ENCODE measurements at regions not wholly inside any gene's neighbourhood (a gene's known extent, or its start where the extent isn't known, plus 50 kb on each side); places are given as distances from the start of the nearest gene placed in this dataset.

DNA sequence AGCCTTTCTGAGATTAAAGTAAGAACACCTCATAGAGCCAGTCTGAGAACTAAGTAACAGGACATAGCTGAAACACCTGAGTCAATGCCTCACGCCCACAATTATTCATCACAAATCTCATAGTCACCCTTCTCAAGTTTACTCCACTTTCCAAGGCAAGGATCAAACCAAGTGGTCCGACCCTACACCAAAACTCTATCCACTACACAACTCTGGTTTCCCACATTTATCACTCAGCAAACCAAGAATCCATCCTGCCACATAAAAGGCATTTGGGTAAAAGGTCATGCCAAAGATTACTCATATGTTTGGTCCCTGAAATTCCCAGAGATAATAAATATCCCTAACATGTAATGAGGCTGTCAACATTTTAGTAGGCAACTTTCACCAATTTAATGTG lies 144.1 kb downstream of the RPAP3 start:
- H3K27ac Mint-ChIP-seq = no peak overlapping the region
- no peaks in the 10 kb centered on the region for H3K4me1 ChIP-seq (ENCODE audit: insufficient read depth)
- H3K4me3 Mint-ChIP-seq = no peak overlapping the region
- no peaks in the 10 kb centered on the region for H3K36me3 ChIP-seq (ENCODE audit: insufficient read depth)
- no peak overlapping the region for H3K27ac ChIP-seq (ENCODE audit: low read depth)
- DNase-seq (ENCODE audit: low spot score) = no peak
- no peaks in the 10 kb centered on the region; the same call in 2 of the 3 replicates for H3K9me3 Mint-ChIP-seq
- no peaks in the 10 kb centered on the region for H4K20me1 ChIP-seq (replicated peaks; ENCODE audit: insufficient read depth)
- no peaks in the 10 kb centered on the region for H3K36me3 Mint-ChIP-seq (ENCODE audit: low read depth)
- no peaks in the 10 kb centered on the region for H3K79me2 ChIP-seq (replicated peaks; ENCODE audit: insufficient read depth)
- 0 out of 2 replicates have a peak, but pooled peaks cover 14% of the 10 kb centered on the region for H3K9me2 ChIP-seq (ENCODE audit: insufficient read depth)
- H3F3A ChIP-seq (replicated peaks; ENCODE audit: low read depth) = no peaks in the 10 kb centered on the region
- no peaks in the 10 kb centered on the region for H3K27me3 Mint-ChIP-seq (ENCODE audit: insufficient read depth, low read depth, poor library complexity)
- no peak overlapping the region for H2AFZ ChIP-seq
- TF ChIP-seq POLR2AphosphoS5 (IDR thresholded peaks at IDR 0.05; ENCODE audit: low read depth) = no peak
- TF ChIP-seq NANOG (IDR thresholded peaks at IDR 0.05; ENCODE audit: borderline replicate concordance) = no peak
- TF ChIP-seq, protein P1, sequence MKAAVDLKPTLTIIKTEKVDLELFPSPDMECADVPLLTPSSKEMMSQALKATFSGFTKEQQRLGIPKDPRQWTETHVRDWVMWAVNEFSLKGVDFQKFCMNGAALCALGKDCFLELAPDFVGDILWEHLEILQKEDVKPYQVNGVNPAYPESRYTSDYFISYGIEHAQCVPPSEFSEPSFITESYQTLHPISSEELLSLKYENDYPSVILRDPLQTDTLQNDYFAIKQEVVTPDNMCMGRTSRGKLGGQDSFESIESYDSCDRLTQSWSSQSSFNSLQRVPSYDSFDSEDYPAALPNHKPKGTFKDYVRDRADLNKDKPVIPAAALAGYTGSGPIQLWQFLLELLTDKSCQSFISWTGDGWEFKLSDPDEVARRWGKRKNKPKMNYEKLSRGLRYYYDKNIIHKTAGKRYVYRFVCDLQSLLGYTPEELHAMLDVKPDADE (IDR thresholded peaks at IDR 0.05) = no peak
- no peak for TF ChIP-seq CREB1 (CRISPR knock-in tag; IDR thresholded peaks at IDR 0.05; ENCODE audit: low read depth)
- no peak for ATAC-seq
- H3K4me1 Mint-ChIP-seq = no peaks in the 10 kb centered on the region
- H3K4me2 ChIP-seq = no peak overlapping the region
- H3K4me3 ChIP-seq = no peak overlapping the region
- H3K27me3 ChIP-seq (ENCODE audit: insufficient read depth) = no peaks in the 10 kb centered on the region

DNA sequence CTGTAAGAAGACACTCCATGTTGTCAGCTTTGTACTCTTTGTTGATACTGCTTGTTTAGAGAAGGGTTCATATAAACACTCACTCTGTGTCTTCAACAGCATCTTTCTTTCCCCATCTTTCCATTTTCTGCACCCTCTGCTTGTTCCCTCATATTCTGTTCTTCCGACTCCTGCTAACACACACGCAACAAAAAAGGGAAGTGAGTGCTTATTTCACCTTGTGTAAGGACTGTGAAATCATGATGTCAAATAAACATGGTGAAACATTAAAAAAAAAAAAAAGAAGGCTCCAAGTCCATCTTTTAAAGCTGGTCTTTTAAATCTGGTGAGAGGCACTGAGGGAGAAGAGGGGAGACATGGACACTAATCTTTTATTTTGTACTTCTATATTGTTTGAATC lies 145.4 kb downstream of the RPAP3 start:
- DNase-seq (ENCODE audit: low spot score) (no peak), ATAC-seq (no peak)
- Mint-ChIP-seq H3K27ac (no peak overlapping the region), H3K27me3 (ENCODE audit: insufficient read depth, low read depth, poor library complexity) (no peaks in the 10 kb centered on the region), H3K4me3 (no peak overlapping the region), H3K36me3 (ENCODE audit: low read depth) (peaks cover 8% of the 10 kb centered on the region; the same call in 1 of the 3 replicates), H3K9me3 (peaks cover 6% of the 10 kb centered on the region; the same call in 2 of the 3 replicates), H3K4me1 (peaks cover 4% of the 10 kb centered on the region)
- H3K4me2 ChIP-seq = no peak overlapping the region
- no peaks in the 10 kb centered on the region for H3F3A ChIP-seq (replicated peaks; ENCODE audit: low read depth)
- no peak overlapping the region for H2AFZ ChIP-seq
- no peak overlapping the region for H3K27ac ChIP-seq (ENCODE audit: low read depth)
- H3K9me2 ChIP-seq (ENCODE audit: insufficient read depth) = 0 out of 2 replicates have a peak, but pooled peaks cover 10% of the 10 kb centered on the region
- H3K27me3 ChIP-seq (ENCODE audit: insufficient read depth) = no peaks in the 10 kb centered on the region
- no peaks in the 10 kb centered on the region for H4K20me1 ChIP-seq (replicated peaks; ENCODE audit: insufficient read depth)
- H3K4me1 ChIP-seq (ENCODE audit: insufficient read depth) = no peaks in the 10 kb centered on the region
- peaks cover 4% of the 10 kb centered on the region; the same call in 1 of the 2 replicates for H3K36me3 ChIP-seq (ENCODE audit: insufficient read depth)
- H3K4me3 ChIP-seq = no peak overlapping the region
- H3K79me2 ChIP-seq (replicated peaks; ENCODE audit: insufficient read depth) = no peaks in the 10 kb centered on the region
- TF ChIP-seq STAT1 (IDR thresholded peaks at IDR 0.05; ENCODE audit: unreplicated experiment) = no peak
- TF ChIP-seq, protein P1 (IDR thresholded peaks at IDR 0.05) = no peak
- no peak for TF ChIP-seq EZH2phosphoT487 (IDR thresholded peaks at IDR 0.05; ENCODE audit: unreplicated experiment)
- TF ChIP-seq ZNF331 (CRISPR knock-in tag; IDR thresholded peaks at IDR 0.05; ENCODE audit: low read depth) = no peak
- no peak for TF ChIP-seq ZNF114 (CRISPR knock-in tag; IDR thresholded peaks at IDR 0.05)
- TF ChIP-seq, protein P2, sequence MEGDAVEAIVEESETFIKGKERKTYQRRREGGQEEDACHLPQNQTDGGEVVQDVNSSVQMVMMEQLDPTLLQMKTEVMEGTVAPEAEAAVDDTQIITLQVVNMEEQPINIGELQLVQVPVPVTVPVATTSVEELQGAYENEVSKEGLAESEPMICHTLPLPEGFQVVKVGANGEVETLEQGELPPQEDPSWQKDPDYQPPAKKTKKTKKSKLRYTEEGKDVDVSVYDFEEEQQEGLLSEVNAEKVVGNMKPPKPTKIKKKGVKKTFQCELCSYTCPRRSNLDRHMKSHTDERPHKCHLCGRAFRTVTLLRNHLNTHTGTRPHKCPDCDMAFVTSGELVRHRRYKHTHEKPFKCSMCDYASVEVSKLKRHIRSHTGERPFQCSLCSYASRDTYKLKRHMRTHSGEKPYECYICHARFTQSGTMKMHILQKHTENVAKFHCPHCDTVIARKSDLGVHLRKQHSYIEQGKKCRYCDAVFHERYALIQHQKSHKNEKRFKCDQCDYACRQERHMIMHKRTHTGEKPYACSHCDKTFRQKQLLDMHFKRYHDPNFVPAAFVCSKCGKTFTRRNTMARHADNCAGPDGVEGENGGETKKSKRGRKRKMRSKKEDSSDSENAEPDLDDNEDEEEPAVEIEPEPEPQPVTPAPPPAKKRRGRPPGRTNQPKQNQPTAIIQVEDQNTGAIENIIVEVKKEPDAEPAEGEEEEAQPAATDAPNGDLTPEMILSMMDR (conservative IDR thresholded peaks at IDR 0.05; ENCODE audit: low read depth in 2 of 2) = no peak
- TF ChIP-seq, protein P3, sequence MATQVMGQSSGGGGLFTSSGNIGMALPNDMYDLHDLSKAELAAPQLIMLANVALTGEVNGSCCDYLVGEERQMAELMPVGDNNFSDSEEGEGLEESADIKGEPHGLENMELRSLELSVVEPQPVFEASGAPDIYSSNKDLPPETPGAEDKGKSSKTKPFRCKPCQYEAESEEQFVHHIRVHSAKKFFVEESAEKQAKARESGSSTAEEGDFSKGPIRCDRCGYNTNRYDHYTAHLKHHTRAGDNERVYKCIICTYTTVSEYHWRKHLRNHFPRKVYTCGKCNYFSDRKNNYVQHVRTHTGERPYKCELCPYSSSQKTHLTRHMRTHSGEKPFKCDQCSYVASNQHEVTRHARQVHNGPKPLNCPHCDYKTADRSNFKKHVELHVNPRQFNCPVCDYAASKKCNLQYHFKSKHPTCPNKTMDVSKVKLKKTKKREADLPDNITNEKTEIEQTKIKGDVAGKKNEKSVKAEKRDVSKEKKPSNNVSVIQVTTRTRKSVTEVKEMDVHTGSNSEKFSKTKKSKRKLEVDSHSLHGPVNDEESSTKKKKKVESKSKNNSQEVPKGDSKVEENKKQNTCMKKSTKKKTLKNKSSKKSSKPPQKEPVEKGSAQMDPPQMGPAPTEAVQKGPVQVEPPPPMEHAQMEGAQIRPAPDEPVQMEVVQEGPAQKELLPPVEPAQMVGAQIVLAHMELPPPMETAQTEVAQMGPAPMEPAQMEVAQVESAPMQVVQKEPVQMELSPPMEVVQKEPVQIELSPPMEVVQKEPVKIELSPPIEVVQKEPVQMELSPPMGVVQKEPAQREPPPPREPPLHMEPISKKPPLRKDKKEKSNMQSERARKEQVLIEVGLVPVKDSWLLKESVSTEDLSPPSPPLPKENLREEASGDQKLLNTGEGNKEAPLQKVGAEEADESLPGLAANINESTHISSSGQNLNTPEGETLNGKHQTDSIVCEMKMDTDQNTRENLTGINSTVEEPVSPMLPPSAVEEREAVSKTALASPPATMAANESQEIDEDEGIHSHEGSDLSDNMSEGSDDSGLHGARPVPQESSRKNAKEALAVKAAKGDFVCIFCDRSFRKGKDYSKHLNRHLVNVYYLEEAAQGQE (IDR thresholded peaks at IDR 0.05; ENCODE audit: unreplicated experiment) = no peak
- TF ChIP-seq JUNB (IDR thresholded peaks at IDR 0.05; ENCODE audit: unreplicated experiment) = no peak
- no peak for TF ChIP-seq POLR2AphosphoS5 (IDR thresholded peaks at IDR 0.05; ENCODE audit: low read depth)

All from GM23338 (cell line).